Transverse colon (tissue), 4 donors: ENCODE measurements at regions not wholly inside any gene's neighbourhood (a gene's known extent, or its start where the extent isn't known, plus 50 kb on each side); places are given as distances from the start of the nearest gene placed in this dataset.

Experiments used
- CTCF ChIP-seq, 5 experiments: fragments of 200-600 bp in 3 of 5; fragments of 450-650 bp in 2 of 5; sonication (generic) in 3 of 5; IDR thresholded peaks; 1 replicate in 2 of 5; 2 replicates in 3 of 5; pipeline ENCODE4 v1.5.1; 2016 to 2017; ENCODE audit warnings: antibody characterized with exemption in 5 of 5, inconsistent platforms in 3 of 5, mild to moderate bottlenecking in 2 of 5, moderate library complexity in 1 of 5
- EP300 ChIP-seq: sonication (generic); formaldehyde crosslinking; IDR thresholded peaks from one replicate; pipeline ENCODE4 v1.6.1; 2017; ENCODE audit warnings: antibody characterized with exemption, low read depth
- POLR2A ChIP-seq: fragments of 450-650 bp; IDR thresholded peaks from one replicate; pipeline ENCODE4 v1.6.1; 2016; ENCODE audit warnings: antibody characterized with exemption, mild to moderate bottlenecking, moderate library complexity
- POLR2AphosphoS5 ChIP-seq, 3 donors: sonication (generic); formaldehyde crosslinking; IDR thresholded peaks; one replicate each; pipeline ENCODE4 v1.6.1; 2016; ENCODE audit warnings: antibody characterized with exemption in 3 of 3

GRCh38 chr5:156240414-156240813 is 86.5 kb upstream of the SGCD start:
- no peak for TF ChIP-seq POLR2A
- TF ChIP-seq CTCF (IDR thresholded peaks at IDR 0.05): no peak
- no peak for TF ChIP-seq EP300
- TF ChIP-seq POLR2AphosphoS5 (IDR thresholded peaks at IDR 0.05): no peak
